Liver (tissue), 3 donors: ENCODE measurements at regions not wholly inside any gene's neighbourhood (a gene's known extent, or its start where the extent isn't known, plus 50 kb on each side); places are given as distances from the start of the nearest gene placed in this dataset.

Source experiments
- EGR1 ChIP-seq, 2 donors: IDR thresholded peaks; 2 replicates each; pipeline ENCODE4 v1.6.1; 2016 to 2018; ENCODE audit warnings: antibody characterized with exemption in 2 of 2, low read depth in 2 of 2
- FOXA1 ChIP-seq: IDR thresholded peaks from 2 replicates; pipeline ENCODE4 v1.6.1; 2016; ENCODE audit warnings: antibody characterized with exemption
- FOXA2 ChIP-seq: IDR thresholded peaks from 2 replicates; pipeline ENCODE4 v1.6.1; 2016; ENCODE audit warnings: antibody characterized with exemption
- GABPA ChIP-seq, 2 donors: IDR thresholded peaks in 1 of 2; conservative IDR thresholded peaks in 1 of 2; 2 replicates each; pipeline ENCODE4 v1.6.1; 2016; ENCODE audit warnings: antibody characterized with exemption in 2 of 2, mild to moderate bottlenecking in 1 of 2, moderate library complexity in 1 of 2
- HNF4G ChIP-seq: IDR thresholded peaks from 2 replicates; pipeline ENCODE4 v1.6.1; 2016; ENCODE audit warnings: antibody characterized with exemption
- JUND ChIP-seq, 2 donors: IDR thresholded peaks; 2 replicates each; pipeline ENCODE4 v1.6.1; 2016; ENCODE audit warnings: antibody characterized with exemption in 2 of 2
- MAX ChIP-seq: IDR thresholded peaks from 2 replicates; pipeline ENCODE4 v1.6.1; 2016; ENCODE audit warnings: antibody characterized with exemption
- RAD21 ChIP-seq, 2 donors: IDR thresholded peaks; 2 replicates each; pipeline ENCODE4 v1.6.1; 2016; ENCODE audit warnings: antibody characterized with exemption in 2 of 2, mild to moderate bottlenecking in 2 of 2
- SP1 ChIP-seq: IDR thresholded peaks from 2 replicates; pipeline ENCODE4 v1.6.1; 2018; ENCODE audit warnings: antibody characterized with exemption, mild to moderate bottlenecking
- TAF1 ChIP-seq: conservative IDR thresholded peaks from 2 replicates; pipeline ENCODE4 v1.6.1; 2016; ENCODE audit warnings: antibody characterized with exemption, mild to moderate bottlenecking
- YY1 ChIP-seq: IDR thresholded peaks from 2 replicates; pipeline ENCODE4 v1.6.1; 2016; ENCODE audit warnings: antibody characterized with exemption, mild to moderate bottlenecking
- TF ChIP-seq, protein P1 (sequence below): fragments of 150-350 bp; IDR thresholded peaks from 2 replicates; pipeline ENCODE4 v1.5.1; 2017; ENCODE audit warnings: improper control_type of control experiment, low read depth, low read length; ENCODE audit not compliant: missing input control
- TF ChIP-seq, protein P2 (sequence below): IDR thresholded peaks from 2 replicates; pipeline ENCODE4 v1.6.1; 2016; ENCODE audit warnings: antibody characterized with exemption, mild to moderate bottlenecking
- donor health status: healthy.
- donor health status: healthy.

GRCh38 chr13:22599156-22599555 is 581.6 kb upstream of the SGCG start:
- TF ChIP-seq, protein P1, sequence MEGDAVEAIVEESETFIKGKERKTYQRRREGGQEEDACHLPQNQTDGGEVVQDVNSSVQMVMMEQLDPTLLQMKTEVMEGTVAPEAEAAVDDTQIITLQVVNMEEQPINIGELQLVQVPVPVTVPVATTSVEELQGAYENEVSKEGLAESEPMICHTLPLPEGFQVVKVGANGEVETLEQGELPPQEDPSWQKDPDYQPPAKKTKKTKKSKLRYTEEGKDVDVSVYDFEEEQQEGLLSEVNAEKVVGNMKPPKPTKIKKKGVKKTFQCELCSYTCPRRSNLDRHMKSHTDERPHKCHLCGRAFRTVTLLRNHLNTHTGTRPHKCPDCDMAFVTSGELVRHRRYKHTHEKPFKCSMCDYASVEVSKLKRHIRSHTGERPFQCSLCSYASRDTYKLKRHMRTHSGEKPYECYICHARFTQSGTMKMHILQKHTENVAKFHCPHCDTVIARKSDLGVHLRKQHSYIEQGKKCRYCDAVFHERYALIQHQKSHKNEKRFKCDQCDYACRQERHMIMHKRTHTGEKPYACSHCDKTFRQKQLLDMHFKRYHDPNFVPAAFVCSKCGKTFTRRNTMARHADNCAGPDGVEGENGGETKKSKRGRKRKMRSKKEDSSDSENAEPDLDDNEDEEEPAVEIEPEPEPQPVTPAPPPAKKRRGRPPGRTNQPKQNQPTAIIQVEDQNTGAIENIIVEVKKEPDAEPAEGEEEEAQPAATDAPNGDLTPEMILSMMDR: no peak
- TF ChIP-seq FOXA1: no peak
- no peak for TF ChIP-seq MAX
- no peak for TF ChIP-seq TAF1
- no peak for TF ChIP-seq YY1
- TF ChIP-seq JUND (IDR thresholded peaks at IDR 0.05): no peak
- no peak for TF ChIP-seq SP1
- no peak for TF ChIP-seq EGR1 (IDR thresholded peaks at IDR 0.05; ENCODE audit: low read depth in 2 of 2)
- TF ChIP-seq, protein P2, sequence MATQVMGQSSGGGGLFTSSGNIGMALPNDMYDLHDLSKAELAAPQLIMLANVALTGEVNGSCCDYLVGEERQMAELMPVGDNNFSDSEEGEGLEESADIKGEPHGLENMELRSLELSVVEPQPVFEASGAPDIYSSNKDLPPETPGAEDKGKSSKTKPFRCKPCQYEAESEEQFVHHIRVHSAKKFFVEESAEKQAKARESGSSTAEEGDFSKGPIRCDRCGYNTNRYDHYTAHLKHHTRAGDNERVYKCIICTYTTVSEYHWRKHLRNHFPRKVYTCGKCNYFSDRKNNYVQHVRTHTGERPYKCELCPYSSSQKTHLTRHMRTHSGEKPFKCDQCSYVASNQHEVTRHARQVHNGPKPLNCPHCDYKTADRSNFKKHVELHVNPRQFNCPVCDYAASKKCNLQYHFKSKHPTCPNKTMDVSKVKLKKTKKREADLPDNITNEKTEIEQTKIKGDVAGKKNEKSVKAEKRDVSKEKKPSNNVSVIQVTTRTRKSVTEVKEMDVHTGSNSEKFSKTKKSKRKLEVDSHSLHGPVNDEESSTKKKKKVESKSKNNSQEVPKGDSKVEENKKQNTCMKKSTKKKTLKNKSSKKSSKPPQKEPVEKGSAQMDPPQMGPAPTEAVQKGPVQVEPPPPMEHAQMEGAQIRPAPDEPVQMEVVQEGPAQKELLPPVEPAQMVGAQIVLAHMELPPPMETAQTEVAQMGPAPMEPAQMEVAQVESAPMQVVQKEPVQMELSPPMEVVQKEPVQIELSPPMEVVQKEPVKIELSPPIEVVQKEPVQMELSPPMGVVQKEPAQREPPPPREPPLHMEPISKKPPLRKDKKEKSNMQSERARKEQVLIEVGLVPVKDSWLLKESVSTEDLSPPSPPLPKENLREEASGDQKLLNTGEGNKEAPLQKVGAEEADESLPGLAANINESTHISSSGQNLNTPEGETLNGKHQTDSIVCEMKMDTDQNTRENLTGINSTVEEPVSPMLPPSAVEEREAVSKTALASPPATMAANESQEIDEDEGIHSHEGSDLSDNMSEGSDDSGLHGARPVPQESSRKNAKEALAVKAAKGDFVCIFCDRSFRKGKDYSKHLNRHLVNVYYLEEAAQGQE: no peak
- no peak for TF ChIP-seq RAD21 (IDR thresholded peaks at IDR 0.05)
- no peak for TF ChIP-seq GABPA (IDR thresholded peaks at IDR 0.05 in 1 of 2, conservative IDR thresholded peaks at IDR 0.05 in 1 of 2)
- no peak for TF ChIP-seq HNF4G
- no peak for TF ChIP-seq FOXA2
